ENCODE measurements at regions not wholly inside any gene's neighbourhood (a gene's known extent, or its start where the extent isn't known, plus 50 kb on each side); places are given as distances from the start of the nearest gene placed in this dataset.

- DNase-seq, result no peak
These were observed 175.8 kb upstream of the STT3B start for GRCh38 chr3:31356941-31357340.

- no peak for DNase-seq
These were observed 175.3 kb upstream of the STT3B start for GRCh38 chr3:31357451-31357850.

- no peak for DNase-seq
These were observed 174.2 kb upstream of the STT3B start for GRCh38 chr3:31358473-31359070.

- no peak for DNase-seq
These were observed 171.1 kb upstream of the STT3B start for GRCh38 chr3:31361371-31362273.

GRCh38 chr3:31364188-31364587, 168.5 kb upstream of the STT3B start:
- DNase-seq, result no peak

GRCh38 chr3:31364711-31365110, 168.0 kb upstream of the STT3B start:
- DNase-seq, result no peak

GRCh38 chr3:31367518-31367917, 165.2 kb upstream of the STT3B start:
- no peak for DNase-seq

GRCh38 chr3:31369637-31370379, 162.9 kb upstream of the STT3B start:
- no peak for DNase-seq

- no peak for DNase-seq
These were observed 162.4 kb upstream of the STT3B start for GRCh38 chr3:31370380-31370666.

- no peak for DNase-seq
These were observed 162.0 kb upstream of the STT3B start for GRCh38 chr3:31370681-31371080.

- no peak for DNase-seq
These were observed 161.1 kb upstream of the STT3B start for GRCh38 chr3:31371484-31372177.

GRCh38 chr3:31373681-31374080, 159.0 kb upstream of the STT3B start:
- DNase-seq, result peak; percentile 9 to 60 (median 36)

- DNase-seq, result no peak
These were observed 155.6 kb upstream of the STT3B start for GRCh38 chr3:31377045-31377642.

GRCh38 chr3:31378231-31378630, 154.5 kb upstream of the STT3B start:
- no peak for DNase-seq

- no peak for DNase-seq
These were observed 153.1 kb upstream of the STT3B start for GRCh38 chr3:31379598-31379997.

- DNase-seq, result no peak
These were observed 149.9 kb upstream of the STT3B start for GRCh38 chr3:31382856-31383255.

GRCh38 chr3:31384117-31384516, 148.6 kb upstream of the STT3B start:
- DNase-seq, result no peak

GRCh38 chr3:31389939-31390338, 142.8 kb upstream of the STT3B start:
- no peak for DNase-seq

GRCh38 chr3:31390466-31390865, 142.3 kb upstream of the STT3B start:
- DNase-seq, result no peak

GRCh38 chr3:31391150-31391549, 141.6 kb upstream of the STT3B start:
- no peak for DNase-seq

- no peak for DNase-seq
These were observed 140.2 kb upstream of the STT3B start for GRCh38 chr3:31392568-31392967.

GRCh38 chr3:31399271-31399670, 133.5 kb upstream of the STT3B start:
- no peak for DNase-seq

- no peak for DNase-seq
These were observed 130.6 kb upstream of the STT3B start for GRCh38 chr3:31402117-31402516.
